ENCODE measurements at regions not wholly inside any gene's neighbourhood (a gene's known extent, or its start where the extent isn't known, plus 50 kb on each side); places are given as distances from the start of the nearest gene placed in this dataset.

- Histone ChIP-seq H3K4ac (ENCODE audit: low read depth, low read length) (no peak overlapping the region), H2BK5ac (ENCODE audit: insufficient read length, low read length) (no peak overlapping the region), H4K20me1 (ENCODE audit: control insufficient read depth, insufficient read depth, insufficient read length) (no peaks in the 10 kb centered on the region), H4K91ac (ENCODE audit: insufficient read length, low read depth, low read length) (no peak overlapping the region), H2BK12ac (ENCODE audit: insufficient read length, low read depth, low read length) (no peak overlapping the region), H3K14ac (ENCODE audit: insufficient read depth, low read length) (no peak overlapping the region), H3K23me2 (ENCODE audit: insufficient read length, low read depth, low read length, poor library complexity, severe bottlenecking) (no peaks in the 10 kb centered on the region), H3K18ac (ENCODE audit: insufficient read length, low read depth, low read length) (no peak overlapping the region), H3K56ac (ENCODE audit: insufficient read length, low read depth, low read length) (no peak overlapping the region), H3K9me3 (ENCODE audit: control insufficient read depth, low read depth, low read length) (no peaks in the 10 kb centered on the region), H2AK5ac (ENCODE audit: insufficient read length, low read length) (no peak overlapping the region), H4K5ac (ENCODE audit: insufficient read length, low read depth, low read length) (no peak overlapping the region), H2AFZ (ENCODE audit: low read length) (no peak overlapping the region), H3K79me2 (ENCODE audit: insufficient read depth, low read length) (no peaks in the 10 kb centered on the region), H3K9ac (ENCODE audit: extremely low read depth, insufficient read length, low read length) (no peak overlapping the region), H4K8ac (replicated peaks; ENCODE audit: insufficient read length, low read depth, low read length) (no peak overlapping the region), H3K23ac (ENCODE audit: insufficient read length, low read depth, low read length) (no peak overlapping the region), H3K4me1 (ENCODE audit: insufficient read depth, low read length) (no peaks in the 10 kb centered on the region), H2BK120ac (ENCODE audit: low read depth, low read length, poor library complexity, severe bottlenecking) (no peak overlapping the region), H3K4me2 (ENCODE audit: insufficient read depth, insufficient read length, low read length) (no peak overlapping the region), H2BK20ac (ENCODE audit: low read depth, low read length, poor library complexity, severe bottlenecking) (no peak overlapping the region), H2BK15ac (ENCODE audit: low read depth, low read length) (no peak overlapping the region), H3K27me3 (ENCODE audit: insufficient read depth, low read length) (no peaks in the 10 kb centered on the region), H3T11ph (ENCODE audit: low read length) (no peak overlapping the region), H3K79me1 (ENCODE audit: insufficient read depth, low read depth, low read length, poor library complexity, severe bottlenecking) (no peaks in the 10 kb centered on the region), H3K27ac (ENCODE audit: insufficient read length, low read depth, low read length) (no peak overlapping the region)
- peaks cover 9 to 10% of the 10 kb centered on the region in 2 experiments for H3K9me3 Mint-ChIP-seq
- H3K4me1 Mint-ChIP-seq, result peaks cover 19 to 25% of the 10 kb centered on the region in 2 experiments
- peaks cover 0 to 15% (median 7%) of the 10 kb centered on the region in 3 experiments; a peak in 5 of 7 replicates for H3K36me3 Mint-ChIP-seq (ENCODE audit: insufficient read depth in 1 of 3, low read depth in 3 of 3)
- no CpG with 5 or more reads among the region's 11 CpGs for WGBS (ENCODE audit: extremely low coverage, insufficient read length, low lambda C conversion rate)
- TF ChIP-seq CTCF (conservative IDR thresholded peaks at IDR 0.05), result no peak
- DNase-seq, result no peak
- no peak overlapping the region for H3K4me3 Mint-ChIP-seq
- H3K27me3 Mint-ChIP-seq (ENCODE audit: low read depth), result peaks cover 20% of the 10 kb centered on the region
- H3K27ac Mint-ChIP-seq, result no peak overlapping the region
Observed at GRCh38 chr12:128077211-128077916, 189.6 kb upstream of the TMEM132C start.

Data from H9 (cell line).